Mesenchymal stem cell (in vitro differentiated cells and primary cell): ENCODE measurements at regions not wholly inside any gene's neighbourhood (a gene's known extent, or its start where the extent isn't known, plus 50 kb on each side); places are given as distances from the start of the nearest gene placed in this dataset.

Experiments used
- DNase-seq: peaks from one replicate; pipeline ENCODE4 v3.0.0-alpha.2; 2013
- H2AFZ ChIP-seq: one replicate; pipeline ENCODE4 v1.6.1; 2013; ENCODE audit warnings: low read depth, mild to moderate bottlenecking, control low read depth, inconsistent platforms, low read length, moderate library complexity
- H2AK5ac ChIP-seq: 2 replicates; pipeline ENCODE4 v1.6.1; 2013; ENCODE audit warnings: low read length, moderate library complexity, mild to moderate bottlenecking, inconsistent platforms; ENCODE audit not compliant: severe bottlenecking
- H2BK120ac ChIP-seq: one replicate; pipeline ENCODE4 v1.6.1; 2013; ENCODE audit warnings: low read depth, mild to moderate bottlenecking, inconsistent platforms, low read length, moderate library complexity
- H2BK12ac ChIP-seq, 2 experiments: one replicate each; pipeline ENCODE4 v1.6.1; 2013; ENCODE audit warnings: inconsistent platforms in 2 of 2, low read length in 2 of 2, mild to moderate bottlenecking in 2 of 2, moderate library complexity in 2 of 2, control low read depth in 1 of 2
- H2BK15ac ChIP-seq: one replicate; pipeline ENCODE4 v1.6.1; 2013; ENCODE audit warnings: mild to moderate bottlenecking, low read depth, inconsistent platforms; ENCODE audit not compliant: poor library complexity, severe bottlenecking
- H2BK5ac ChIP-seq: 2 replicates; pipeline ENCODE4 v1.6.1; 2013; ENCODE audit warnings: low read depth, mild to moderate bottlenecking, low read length, control low read depth, inconsistent platforms; ENCODE audit not compliant: poor library complexity, severe bottlenecking
- H3K14ac ChIP-seq, 2 experiments: one replicate each; pipeline ENCODE4 v1.6.1; 2013; ENCODE audit warnings: inconsistent platforms in 2 of 2, low read length in 2 of 2, control low read depth in 1 of 2, mild to moderate bottlenecking in 1 of 2, moderate library complexity in 1 of 2
- H3K18ac ChIP-seq, 2 experiments: one replicate each; pipeline ENCODE4 v1.6.1; 2013; ENCODE audit warnings: inconsistent platforms in 2 of 2, low read length in 2 of 2, control low read depth in 1 of 2, low read depth in 1 of 2, mild to moderate bottlenecking in 1 of 2
- H3K23ac ChIP-seq, 2 experiments: one replicate each; pipeline ENCODE4 v1.6.1; 2013; ENCODE audit warnings: inconsistent platforms in 2 of 2, low read length in 2 of 2, mild to moderate bottlenecking in 2 of 2, moderate library complexity in 2 of 2, control low read depth in 1 of 2
- H3K27ac ChIP-seq: 2 replicates; pipeline ENCODE4 v1.5.1; 2013; ENCODE audit warnings: mild to moderate bottlenecking, moderate library complexity, low read length, control low read depth, inconsistent platforms; ENCODE audit not compliant: poor library complexity, severe bottlenecking
- H3K27me3 ChIP-seq, 2 experiments: 2 replicates each; pipeline versions ENCODE4 v1.6.1 to v1.7.0; 2013; ENCODE audit warnings: low read length in 2 of 2, mild to moderate bottlenecking in 2 of 2, moderate library complexity in 2 of 2, control low read depth in 1 of 2, inconsistent platforms in 1 of 2; ENCODE audit not compliant: control insufficient read depth in 1 of 2, insufficient read depth in 1 of 2
- H3K36me3 ChIP-seq, 2 experiments: 2 replicates each; pipeline versions ENCODE4 v1.6.1 to v1.7.0; 2013; ENCODE audit warnings: low read length in 2 of 2, control low read depth in 1 of 2, inconsistent platforms in 1 of 2, low read depth in 1 of 2, mild to moderate bottlenecking in 1 of 2; ENCODE audit not compliant: insufficient read depth in 2 of 2, control insufficient read depth in 1 of 2
- H3K4ac ChIP-seq, 2 experiments: one replicate each; pipeline ENCODE4 v1.6.1; 2013; ENCODE audit warnings: inconsistent platforms in 2 of 2, low read length in 2 of 2, mild to moderate bottlenecking in 2 of 2, moderate library complexity in 2 of 2, control low read depth in 1 of 2, low read depth in 1 of 2
- H3K4me1 ChIP-seq: 2 replicates; pipeline ENCODE4 v1.6.1; 2013; ENCODE audit warnings: low read depth, low read length, control low read depth; ENCODE audit not compliant: control insufficient read depth, insufficient read depth
- H3K4me2 ChIP-seq: 2 replicates; pipeline ENCODE4 v1.6.1; 2013; ENCODE audit warnings: low read length, mild to moderate bottlenecking, inconsistent platforms; ENCODE audit not compliant: poor library complexity, severe bottlenecking
- H3K4me3 ChIP-seq, 2 experiments: 2 replicates each; pipeline versions ENCODE4 v1.5.1 to v1.7.0; 2013; ENCODE audit warnings: low read length in 2 of 2, mild to moderate bottlenecking in 2 of 2, control low read depth in 1 of 2, low read depth in 1 of 2; ENCODE audit not compliant: insufficient read depth in 1 of 2
- H3K79me1 ChIP-seq: replicated peaks from 2 replicates; pipeline ENCODE4 v1.6.1; 2013; ENCODE audit warnings: mild to moderate bottlenecking, control low read depth, low read length, inconsistent platforms; ENCODE audit not compliant: poor library complexity, severe bottlenecking
- H3K9ac ChIP-seq: 2 replicates; pipeline ENCODE4 v1.7.0; 2013; ENCODE audit warnings: mild to moderate bottlenecking, low read length, moderate library complexity
- H3K9me3 ChIP-seq: 2 replicates; pipeline ENCODE4 v1.7.0; 2013; ENCODE audit warnings: mild to moderate bottlenecking, low read length; ENCODE audit not compliant: control insufficient read depth
- H4K8ac ChIP-seq: one replicate; pipeline ENCODE4 v1.6.1; 2013; ENCODE audit warnings: inconsistent platforms, mild to moderate bottlenecking, low read length, moderate library complexity
- H4K91ac ChIP-seq: one replicate; pipeline ENCODE4 v1.6.1; 2013; ENCODE audit warnings: mild to moderate bottlenecking, low read length, inconsistent platforms
- WGBS: methylation state at CpG from one replicate; pipeline ENCODE4 v1.1.7; 2013; ENCODE audit warnings: mixed read lengths; 5-methylcytosine and 5-hydroxymethylcytosine counted together

DNA sequence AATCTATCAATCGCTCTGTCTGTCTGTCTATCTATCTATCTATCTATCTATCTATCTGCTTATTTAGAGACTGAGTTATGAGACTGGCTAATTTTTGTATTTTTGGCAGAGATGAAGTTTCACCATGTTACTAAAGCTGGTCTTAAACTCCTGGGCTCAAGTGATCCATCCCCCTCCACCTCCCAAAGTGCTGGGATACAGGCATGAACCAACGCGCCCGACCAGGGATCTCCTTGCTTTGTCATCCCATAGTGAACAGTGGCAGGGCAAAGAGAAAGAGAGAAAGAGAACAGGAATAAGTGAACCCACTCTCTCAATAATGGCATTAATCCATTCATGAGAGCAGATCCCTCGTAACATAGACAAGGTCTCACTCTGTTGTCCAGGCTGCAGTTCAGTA is 66.4 kb upstream of the DSP start:
- H2BK5ac ChIP-seq: no peak overlapping the region
- H2BK120ac ChIP-seq: no peak overlapping the region
- H3K4me2 ChIP-seq: no peak overlapping the region
- H3K27me3 ChIP-seq: peaks cover 5 to 17% of the 10 kb centered on the region in 2 experiments
- no peak overlapping the region for H4K8ac ChIP-seq
- WGBS: 95% methylated on average over 4 of the region's 5 CpGs
- H3K79me1 ChIP-seq: no peaks in the 10 kb centered on the region
- no peak overlapping the region for H2AK5ac ChIP-seq
- H3K18ac ChIP-seq: no peak overlapping the region
- H2BK15ac ChIP-seq: no peak overlapping the region
- no peaks in the 10 kb centered on the region for H3K36me3 ChIP-seq
- H3K9me3 ChIP-seq: no peaks in the 10 kb centered on the region
- DNase-seq: no peak
- no peak overlapping the region for H3K4ac ChIP-seq
- no peak overlapping the region for H2AFZ ChIP-seq
- H3K23ac ChIP-seq: no peak overlapping the region
- H3K9ac ChIP-seq: no peak overlapping the region
- H4K91ac ChIP-seq: no peak overlapping the region
- no peak overlapping the region for H3K14ac ChIP-seq
- no peak overlapping the region for H3K27ac ChIP-seq
- H3K4me1 ChIP-seq: no peaks in the 10 kb centered on the region
- H3K4me3 ChIP-seq: no peak overlapping the region
- no peak overlapping the region for H2BK12ac ChIP-seq

DNA sequence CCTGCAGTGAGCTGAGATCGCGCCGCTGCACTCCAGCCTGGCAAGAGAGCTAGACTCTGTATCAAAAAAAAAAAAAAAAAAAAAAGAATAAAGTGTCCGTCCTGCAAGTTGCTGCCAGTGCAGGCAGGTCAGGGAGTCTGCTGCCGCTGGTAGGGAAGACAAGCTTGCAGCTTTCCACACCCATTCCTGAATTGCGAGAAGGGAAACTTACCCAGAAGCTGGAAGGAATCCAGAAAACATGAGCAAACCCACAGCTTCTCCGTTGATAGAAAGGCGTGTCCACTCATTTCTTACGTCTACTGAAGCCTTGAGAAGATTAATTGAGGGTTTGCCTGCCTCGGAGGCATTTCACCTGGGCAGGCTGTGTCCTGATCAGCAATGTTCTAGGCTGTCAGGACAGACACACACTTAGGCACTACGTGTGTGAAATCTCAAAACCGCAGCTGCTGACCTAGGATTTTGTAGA is 61.6 kb upstream of the DSP start:
- no peak overlapping the region for H2AK5ac ChIP-seq
- no peaks in the 10 kb centered on the region for H3K36me3 ChIP-seq
- no peaks in the 10 kb centered on the region for H3K79me1 ChIP-seq
- H3K27me3 ChIP-seq: peaks cover 5 to 17% of the 10 kb centered on the region in 2 experiments
- H3K27ac ChIP-seq: no peak overlapping the region
- H3K18ac ChIP-seq: no peak overlapping the region
- no peak overlapping the region for H2BK5ac ChIP-seq
- H2BK120ac ChIP-seq: no peak overlapping the region
- H4K91ac ChIP-seq: no peak overlapping the region
- DNase-seq: peak; percentile 36
- H3K4ac ChIP-seq: no peak overlapping the region
- H2BK15ac ChIP-seq: no peak overlapping the region
- no peak overlapping the region for H3K4me3 ChIP-seq
- no peak overlapping the region for H2AFZ ChIP-seq
- WGBS: 80% methylated on average over 12 of the region's 12 CpGs
- no peak overlapping the region for H4K8ac ChIP-seq
- H3K14ac ChIP-seq: no peak overlapping the region
- H3K9ac ChIP-seq: no peak overlapping the region
- H2BK12ac ChIP-seq: no peak overlapping the region
- H3K4me2 ChIP-seq: no peak overlapping the region
- no peaks in the 10 kb centered on the region for H3K4me1 ChIP-seq
- H3K9me3 ChIP-seq: no peaks in the 10 kb centered on the region
- no peak overlapping the region for H3K23ac ChIP-seq

DNA sequence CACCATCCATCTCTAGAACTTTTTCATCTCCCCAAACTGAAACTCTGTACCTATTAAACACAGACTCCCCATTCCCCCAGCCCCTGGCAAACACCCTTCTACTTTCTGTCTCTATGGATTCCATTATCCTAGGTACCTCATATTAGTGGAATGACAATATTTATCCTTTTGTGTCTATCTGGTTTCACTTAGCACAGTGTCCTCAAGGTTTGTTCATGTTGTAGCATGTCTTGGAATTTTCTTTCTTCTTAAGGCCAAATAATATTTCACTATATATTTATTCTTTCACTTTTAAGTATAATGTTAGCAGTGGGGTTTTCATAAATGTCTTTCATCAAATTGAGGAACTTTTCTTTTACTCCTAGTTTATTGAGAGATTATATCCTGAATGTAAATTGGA is 56.8 kb upstream of the DSP start:
- Histone ChIP-seq H3K9me3 (no peaks in the 10 kb centered on the region), H2AK5ac (no peak overlapping the region), H3K4ac (no peak overlapping the region), H3K27me3 (peaks cover 0 to 13% of the 10 kb centered on the region in 2 experiments), H3K4me3 (no peak overlapping the region), H3K27ac (no peak overlapping the region), H3K4me1 (no peaks in the 10 kb centered on the region), H3K9ac (no peak overlapping the region), H2BK120ac (no peak overlapping the region), H3K79me1 (no peaks in the 10 kb centered on the region), H3K18ac (no peak overlapping the region), H4K8ac (no peak overlapping the region), H2BK5ac (no peak overlapping the region), H2BK12ac (no peak overlapping the region), H2AFZ (no peak overlapping the region), H3K36me3 (no peaks in the 10 kb centered on the region), H3K4me2 (no peak overlapping the region), H4K91ac (no peak overlapping the region), H3K23ac (no peak overlapping the region), H3K14ac (no peak overlapping the region), H2BK15ac (no peak overlapping the region)
- DNase-seq: no peak

DNA sequence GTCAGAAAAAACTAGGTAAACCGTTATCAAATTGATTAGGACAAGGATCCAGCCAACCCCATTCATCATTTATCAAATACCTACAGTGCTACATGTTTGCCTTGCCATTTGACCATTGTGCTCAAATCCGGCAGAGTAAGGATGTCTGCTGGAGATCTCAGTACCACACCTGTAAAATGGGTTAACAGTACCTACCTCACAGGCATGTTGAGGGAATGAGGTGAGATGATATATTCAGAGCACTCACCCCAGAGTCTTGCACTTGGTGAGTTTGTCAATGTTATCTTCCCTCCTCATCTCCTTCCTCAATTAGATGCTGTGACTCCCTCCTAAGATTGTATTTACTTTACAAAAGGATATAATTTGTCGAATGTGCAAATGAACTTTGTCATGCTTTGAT is 54.5 kb upstream of the DSP start:
- Histone ChIP-seq H4K91ac (no peak overlapping the region), H2BK120ac (no peak overlapping the region), H3K79me1 (no peaks in the 10 kb centered on the region), H3K9ac (no peak overlapping the region), H2BK12ac (no peak overlapping the region), H3K4me3 (no peak overlapping the region), H3K18ac (no peak overlapping the region), H3K27me3 (peaks cover 0 to 24% of the 10 kb centered on the region in 2 experiments), H3K14ac (no peak overlapping the region), H2AK5ac (no peak overlapping the region), H3K23ac (no peak overlapping the region), H3K36me3 (no peaks in the 10 kb centered on the region), H3K4ac (no peak overlapping the region), H3K4me2 (no peak overlapping the region), H2BK5ac (no peak overlapping the region), H3K27ac (no peak overlapping the region), H3K9me3 (no peaks in the 10 kb centered on the region), H3K4me1 (no peaks in the 10 kb centered on the region), H2BK15ac (no peak overlapping the region), H2AFZ (no peak overlapping the region), H4K8ac (no peak overlapping the region)
- DNase-seq: no peak
- WGBS: 91% methylated on average over 3 of the region's 3 CpGs
